NCI-H1105 treated with DMSO at 0.1 percent for 48 hours (cell line): ENCODE measurements at regions not wholly inside any gene's neighbourhood (a gene's known extent, or its start where the extent isn't known, plus 50 kb on each side); places are given as distances from the start of the nearest gene placed in this dataset.
"Not testable (repeated sequence)": the region's sequence is repeated elsewhere in the genome, so short reads cannot be mapped to it uniquely, and the experiment has no call there.

Experiments
- DNase-seq: peaks from one replicate; lab custom pipeline; 2025; lab: John Stamatoyannopoulos, UW

DNA sequence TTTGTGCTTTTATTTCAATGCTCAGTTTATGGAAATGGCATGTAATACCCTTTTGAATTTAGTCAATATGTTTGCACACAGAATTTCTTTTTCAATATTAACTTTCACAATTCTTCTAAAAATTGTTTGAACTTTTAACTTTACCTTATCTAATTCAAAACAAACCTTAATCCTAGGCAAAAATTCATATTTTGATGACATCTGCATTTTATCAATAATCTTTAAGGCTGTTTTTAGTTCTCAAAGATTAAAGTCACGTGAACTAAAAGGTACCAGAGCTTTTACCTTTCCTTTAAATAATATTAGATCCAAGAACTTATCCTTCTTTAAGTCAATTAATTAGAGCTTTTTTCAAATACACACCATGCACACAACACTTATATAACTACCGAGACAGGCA is 218.9 kb upstream of the NCAM2 start:
- no peak for DNase-seq

DNA sequence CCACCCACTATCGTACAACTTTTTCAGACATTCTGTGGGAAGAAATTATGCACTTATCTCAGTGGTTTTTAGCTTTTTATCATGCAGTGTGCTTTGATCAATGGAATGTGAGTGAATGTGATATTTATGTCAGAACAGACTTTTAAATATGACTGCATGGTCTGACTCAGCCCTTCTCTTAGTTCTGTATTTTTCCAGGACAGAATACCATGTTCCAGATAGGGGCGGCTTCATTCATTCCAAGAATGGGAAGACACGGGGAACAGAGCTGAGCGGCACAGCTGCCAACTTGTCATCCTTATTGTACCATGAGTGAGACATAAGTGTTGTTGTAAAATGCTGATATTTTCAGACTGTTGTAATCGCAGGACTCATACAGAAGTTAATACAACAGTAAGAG is 214.6 kb upstream of the NCAM2 start:
- DNase-seq = no peak

DNA sequence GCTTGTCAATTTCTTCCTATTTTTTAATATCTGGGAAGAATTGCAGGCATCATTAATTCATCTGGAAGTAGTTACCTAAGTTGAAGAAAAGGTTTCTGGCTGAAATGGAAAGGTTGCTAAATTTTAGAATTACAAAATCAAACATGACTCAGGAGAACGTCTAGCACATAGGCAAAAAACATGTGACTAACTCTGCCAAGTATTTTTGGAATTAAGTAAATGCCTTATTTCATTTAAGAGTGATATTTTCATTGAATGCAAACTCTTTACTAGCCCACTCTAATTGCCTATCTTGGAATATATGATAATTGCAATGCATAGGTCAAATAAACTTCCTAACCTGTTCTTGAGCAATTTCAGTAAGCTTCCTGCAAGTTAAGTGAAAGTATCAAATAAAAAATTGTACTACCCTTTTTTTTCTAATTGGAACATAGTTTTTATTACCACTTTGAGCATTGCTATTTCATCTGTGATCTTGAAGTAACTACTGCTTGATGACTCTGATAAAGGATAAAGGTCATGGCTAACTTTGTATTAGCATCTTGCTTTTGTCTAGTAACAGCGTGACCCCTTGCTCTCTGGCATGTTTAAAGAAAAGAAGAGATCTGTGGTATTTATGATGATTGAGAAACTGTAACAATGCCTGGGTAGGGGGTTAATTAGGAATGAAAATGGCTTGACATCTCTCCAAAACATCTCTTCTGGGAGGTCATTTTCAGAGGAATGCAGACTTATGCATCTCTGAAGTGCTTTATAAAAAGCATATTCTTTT is 208.3 kb upstream of the NCAM2 start:
- no peak for DNase-seq

DNA sequence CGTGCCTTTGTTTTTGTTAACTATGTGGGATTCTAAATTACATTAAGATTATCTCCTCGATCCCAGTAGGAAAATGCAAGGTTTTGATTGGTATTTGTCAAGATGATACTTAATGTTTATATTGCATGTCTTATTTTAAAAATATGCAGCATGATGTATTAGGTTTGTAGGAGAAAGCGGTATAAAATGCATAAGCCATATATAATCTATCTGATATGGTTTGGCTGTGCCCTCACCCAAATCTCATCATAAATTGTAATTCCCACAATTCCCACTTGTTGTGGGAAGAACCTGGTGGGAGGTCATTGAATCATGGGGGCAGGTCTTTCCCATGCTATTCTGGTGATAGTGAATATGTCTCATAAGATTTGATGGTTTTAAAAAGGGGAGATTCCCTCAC is 198.1 kb upstream of the NCAM2 start:
- DNase-seq = no peak

DNA sequence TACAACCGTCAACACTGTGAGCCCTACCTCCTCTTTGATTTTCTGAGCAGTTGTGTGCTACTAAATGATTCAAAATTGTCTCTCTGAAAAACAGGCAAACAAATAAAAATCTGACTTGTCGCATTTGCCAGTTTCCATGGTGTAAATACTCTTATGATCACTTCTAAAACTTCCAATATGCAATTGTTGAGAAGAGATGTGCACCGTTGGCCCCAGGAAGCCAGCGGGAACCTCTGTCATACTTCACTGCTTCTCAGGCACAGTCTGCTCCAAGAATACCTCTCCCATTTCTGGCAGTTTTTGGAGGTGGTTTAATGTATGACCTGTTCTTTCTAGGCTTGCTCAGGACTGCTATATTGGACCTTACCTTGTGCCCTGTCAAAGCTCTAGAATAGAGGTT is 196.0 kb upstream of the NCAM2 start:
- no peak for DNase-seq

DNA sequence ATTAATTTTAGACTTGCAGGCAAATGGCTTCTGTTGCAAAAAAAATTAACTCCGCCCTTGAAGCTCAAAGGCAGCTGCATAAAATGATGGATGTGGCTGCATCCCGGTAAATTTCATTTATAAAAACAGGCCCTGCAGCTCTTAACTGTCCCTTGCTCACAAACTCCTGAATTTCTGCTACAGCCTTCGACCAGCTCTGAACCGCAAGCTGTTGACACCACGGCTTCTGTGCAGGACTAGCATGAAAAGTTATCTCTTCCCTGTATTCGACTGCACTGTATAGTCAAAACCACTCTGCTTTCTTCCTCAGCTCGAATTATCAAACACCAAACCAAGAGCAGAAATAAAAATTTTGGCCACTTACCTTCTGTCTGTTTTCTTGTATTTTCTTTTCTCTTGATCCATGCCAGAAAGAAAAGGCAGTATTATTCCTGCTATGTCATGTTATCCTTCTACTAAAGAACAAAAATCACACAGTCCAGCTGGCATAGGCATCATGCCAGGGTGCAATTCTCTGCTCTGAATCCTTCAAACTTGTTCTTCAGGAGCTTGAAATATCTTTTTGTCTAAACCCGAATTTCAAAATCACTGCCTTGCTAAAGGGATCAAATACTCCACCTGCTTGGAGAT is 195.5 kb upstream of the NCAM2 start:
- DNase-seq = no peak

DNA sequence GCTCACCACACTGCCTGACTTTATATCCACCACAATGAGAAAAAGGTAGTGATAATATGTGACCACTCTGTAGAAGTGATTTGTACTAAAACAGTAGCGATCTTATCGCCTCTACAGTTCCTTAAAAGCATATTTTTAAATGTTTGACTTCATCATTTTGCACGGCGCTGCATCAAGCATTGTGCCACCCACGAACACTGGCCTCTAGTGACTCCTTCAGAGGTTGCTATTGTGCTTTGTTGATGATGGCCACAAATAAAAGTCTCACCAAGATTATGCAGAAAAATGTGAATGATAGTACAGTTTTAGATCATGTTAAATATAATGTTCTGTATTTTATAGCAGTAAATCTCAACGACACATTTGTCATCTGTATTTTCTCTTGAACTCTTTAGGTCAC is 186.5 kb upstream of the NCAM2 start:
- no peak for DNase-seq

DNA sequence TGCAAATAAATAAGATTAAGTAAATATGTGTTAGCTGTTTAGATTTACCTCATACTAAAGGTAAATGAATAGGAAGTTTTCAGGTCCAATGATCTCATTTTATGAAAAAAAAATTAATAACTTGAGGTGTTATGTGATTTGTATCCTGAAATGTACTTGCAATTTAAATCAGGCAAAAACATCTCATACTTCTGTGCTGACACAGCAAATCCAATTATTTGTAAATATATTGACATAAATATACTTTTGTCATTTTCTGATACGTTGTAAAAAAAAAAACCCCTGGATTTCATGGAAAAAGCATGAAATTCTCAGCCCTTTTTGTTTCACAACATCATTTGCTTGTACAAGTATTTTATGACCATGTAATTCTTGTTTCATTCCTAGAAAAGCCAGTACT is 184.1 kb upstream of the NCAM2 start:
- no peak for DNase-seq

DNA sequence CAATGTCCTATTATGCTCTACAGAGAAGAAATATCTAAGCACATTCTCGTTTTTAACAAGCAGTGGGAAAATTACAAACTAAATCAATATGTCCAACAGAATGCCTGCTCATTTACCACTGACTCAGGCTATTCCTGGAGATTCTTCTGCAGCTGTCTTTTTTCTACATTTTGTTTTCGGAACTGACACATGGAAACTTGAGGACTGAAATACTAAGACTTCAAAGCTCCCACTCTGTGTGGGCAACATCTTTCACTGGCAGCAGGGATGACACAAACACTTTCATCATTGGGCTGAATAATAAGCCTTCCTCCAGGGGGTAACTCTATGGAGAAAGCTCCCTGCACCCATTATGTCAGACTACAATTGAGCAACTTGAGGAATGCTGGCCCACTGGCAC is 175.5 kb upstream of the NCAM2 start:
- no peak for DNase-seq

DNA sequence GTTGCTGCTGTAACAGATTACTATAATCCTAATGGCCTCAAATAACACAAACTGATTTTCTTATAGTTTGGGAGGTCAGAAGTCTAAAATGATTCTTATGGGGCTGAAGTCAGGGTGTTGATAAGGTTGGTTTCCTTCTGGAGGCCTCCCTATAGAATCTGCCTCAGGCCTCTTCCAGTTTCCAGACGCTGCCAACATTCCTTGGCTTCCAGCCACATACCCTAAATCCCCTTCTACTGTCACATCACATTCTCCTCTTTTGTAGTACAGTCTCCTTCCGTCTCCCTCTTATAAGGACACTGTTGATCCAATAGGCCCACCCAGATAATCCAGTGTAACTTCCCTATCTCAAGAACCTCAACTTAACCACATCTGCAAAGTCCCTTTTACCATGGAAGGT is 145.3 kb upstream of the NCAM2 start:
- DNase-seq = no peak

DNA sequence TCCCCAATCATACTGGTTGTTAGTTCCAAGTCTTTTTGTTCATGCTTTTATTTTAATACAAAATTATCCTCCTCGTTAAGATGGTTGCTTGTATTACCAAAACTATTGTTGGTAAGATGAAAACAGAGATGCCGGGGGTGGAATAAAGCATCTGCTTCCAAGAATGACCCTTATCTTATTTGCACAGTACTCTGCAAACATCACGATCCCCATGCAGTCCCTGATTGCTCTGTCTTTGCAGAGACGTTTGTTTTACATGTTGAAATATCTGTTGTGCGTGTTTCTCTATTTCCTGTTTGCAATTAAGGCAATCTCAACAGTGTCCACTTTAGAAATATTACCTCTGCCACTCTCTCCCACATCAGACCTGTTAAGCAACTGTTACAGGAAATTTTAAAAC is 141.3 kb upstream of the NCAM2 start:
- peak; percentile 92 for DNase-seq

DNA sequence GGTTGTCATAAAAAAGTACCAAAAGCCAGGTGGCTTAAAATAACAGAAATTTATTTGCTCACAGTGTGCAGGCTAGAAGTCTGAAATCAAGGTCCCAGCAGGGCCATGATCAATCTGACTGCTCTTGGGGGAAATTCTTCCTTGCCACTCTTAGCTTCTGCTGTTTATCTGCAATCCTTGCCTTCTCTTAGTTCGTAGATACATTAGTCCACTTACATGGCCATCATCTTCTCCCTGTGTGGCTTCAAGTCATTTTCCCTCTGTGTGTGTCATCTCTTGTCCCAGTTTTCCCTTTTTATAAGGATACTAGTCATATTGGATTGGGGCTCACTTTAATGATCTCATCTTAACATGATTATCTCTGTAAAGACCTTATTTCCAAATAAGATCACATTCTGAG is 124.0 kb upstream of the NCAM2 start:
- DNase-seq = no peak

DNA sequence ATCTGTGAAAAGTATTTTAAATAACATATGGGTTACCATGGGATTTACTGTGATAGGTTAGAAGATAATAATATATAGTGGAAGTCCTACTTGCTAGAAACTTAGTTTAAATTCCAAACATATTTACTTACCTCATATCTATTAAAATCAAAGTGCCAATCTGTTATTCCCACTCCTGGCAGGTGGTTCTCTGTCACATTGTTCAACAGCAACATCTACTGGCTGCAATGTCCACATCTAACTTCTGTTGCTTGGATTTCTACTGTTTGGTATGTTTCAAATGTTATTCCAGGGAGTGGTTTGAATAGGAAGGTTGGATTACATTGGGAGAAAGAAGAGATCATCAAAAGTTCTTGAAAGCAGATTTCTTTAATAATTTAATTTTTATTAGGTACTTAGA is 122.5 kb upstream of the NCAM2 start:
- peak; percentile 31 for DNase-seq

DNA sequence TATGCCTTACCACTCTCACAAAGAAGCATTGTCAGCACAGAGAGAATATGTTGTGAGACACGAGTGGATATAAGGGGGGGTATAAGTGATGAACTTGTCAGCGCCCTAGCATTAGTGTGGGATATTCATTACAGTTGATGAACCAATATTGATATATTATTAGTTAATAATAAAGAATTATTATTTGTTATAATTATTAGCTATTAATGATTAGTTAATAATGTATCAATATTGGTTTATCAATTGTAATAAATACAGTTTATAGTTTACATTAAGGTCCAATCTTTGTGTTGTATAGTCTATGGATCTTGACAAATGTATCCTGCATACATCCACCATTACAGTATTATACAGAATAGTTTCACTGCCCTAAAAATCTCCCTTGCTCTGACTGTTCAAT is 120.2 kb upstream of the NCAM2 start:
- no peak for DNase-seq

DNA sequence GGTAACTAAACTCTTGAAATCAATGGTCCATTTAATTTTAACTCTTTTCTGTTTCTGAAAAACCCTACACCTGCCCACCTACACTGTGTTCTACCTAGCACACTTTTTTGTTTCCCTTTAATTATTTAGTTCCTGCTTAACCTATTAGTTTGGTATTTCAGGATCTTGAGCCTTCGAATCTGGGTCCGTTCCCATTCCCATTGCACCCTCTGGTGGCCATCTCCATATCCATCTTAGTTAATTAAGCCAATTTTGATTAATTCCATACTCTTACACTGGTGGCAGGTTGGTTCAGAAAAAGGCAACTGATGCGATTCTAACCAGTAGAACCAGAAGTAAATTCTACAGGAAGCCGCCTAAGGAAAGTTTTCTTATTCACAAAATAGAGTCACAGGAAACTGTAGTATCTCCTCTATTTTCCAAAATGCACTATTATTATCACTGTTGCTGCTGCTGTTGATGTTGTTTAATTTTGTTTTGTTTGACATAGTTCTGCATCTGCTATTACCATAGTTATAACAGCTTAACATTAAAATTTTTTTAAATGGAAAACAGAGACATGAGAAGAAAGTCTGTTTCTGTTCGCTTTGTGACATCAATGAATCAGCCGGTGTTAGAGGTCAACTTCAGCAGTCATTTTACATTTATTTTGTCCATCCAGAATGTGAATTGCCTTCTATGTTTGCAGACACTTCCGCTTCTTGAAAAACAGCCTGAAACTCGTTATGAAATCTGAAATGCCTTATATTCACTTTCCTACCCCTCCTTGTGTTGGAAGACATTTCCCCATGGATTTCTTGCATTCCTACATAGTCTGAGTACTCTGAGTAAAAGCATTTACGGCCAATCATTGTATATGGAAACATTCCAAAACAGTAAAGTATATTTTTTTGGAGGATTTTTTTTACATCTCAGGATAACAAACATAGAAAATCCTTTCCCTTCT is 115.5 kb upstream of the NCAM2 start:
- DNase-seq = peak; percentile 64

DNA sequence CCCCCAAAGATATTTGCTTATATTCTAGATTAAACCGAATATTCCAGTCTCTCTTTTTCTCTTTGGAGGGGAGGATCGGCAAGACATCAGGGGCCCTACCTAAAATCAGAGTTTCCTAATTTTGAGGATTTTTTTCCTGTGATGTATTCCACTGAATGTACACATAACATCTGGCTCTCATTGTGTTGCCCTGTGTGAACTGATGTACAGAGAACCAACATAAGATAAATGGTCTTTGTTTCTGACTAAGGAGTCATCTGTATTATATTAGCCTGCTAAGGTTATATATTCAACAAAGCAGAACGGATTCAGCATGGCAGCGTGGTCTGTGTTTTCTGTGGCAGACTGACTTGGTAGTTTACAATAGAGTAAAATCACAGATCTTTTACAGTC is 114.8 kb upstream of the NCAM2 start:
- DNase-seq = no peak

DNA sequence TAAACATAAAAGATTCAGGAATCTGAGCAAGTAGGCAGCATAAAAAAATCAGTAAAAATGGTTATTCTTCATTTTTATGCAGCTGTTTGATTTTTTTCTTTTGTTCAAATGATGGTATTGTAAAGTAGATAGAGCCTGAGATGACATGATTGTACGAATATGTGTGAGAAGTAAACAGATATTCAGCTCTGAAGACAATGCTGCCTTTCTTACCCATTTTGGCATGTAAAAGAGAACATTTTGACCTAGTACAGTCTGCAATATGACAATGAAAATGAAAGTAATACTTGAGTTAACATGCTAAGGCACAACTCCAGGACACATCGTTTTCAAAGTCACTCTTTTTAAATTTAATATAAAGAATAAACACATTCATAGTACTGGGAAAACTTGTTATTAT is 95.7 kb upstream of the NCAM2 start:
- no peak for DNase-seq

DNA sequence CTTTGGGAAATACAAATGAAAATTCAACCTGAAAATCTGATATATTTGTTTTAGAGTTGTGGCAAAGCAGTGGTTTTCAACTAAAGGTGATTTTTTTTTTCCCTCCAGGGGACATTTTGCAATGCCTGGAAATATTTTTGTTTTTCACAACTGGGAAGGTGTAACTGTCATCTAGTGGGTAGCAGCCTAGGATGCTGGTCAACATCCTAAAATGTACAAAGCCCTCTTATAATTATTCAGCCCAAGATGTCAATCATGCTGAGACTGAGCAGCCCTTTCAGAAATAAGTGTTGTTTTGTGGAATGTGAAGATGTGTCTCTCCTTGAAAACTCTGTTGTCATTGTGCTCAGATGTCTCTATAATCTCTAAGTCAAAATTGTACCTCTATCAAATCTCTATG is 95.2 kb upstream of the NCAM2 start:
- no peak for DNase-seq

DNA sequence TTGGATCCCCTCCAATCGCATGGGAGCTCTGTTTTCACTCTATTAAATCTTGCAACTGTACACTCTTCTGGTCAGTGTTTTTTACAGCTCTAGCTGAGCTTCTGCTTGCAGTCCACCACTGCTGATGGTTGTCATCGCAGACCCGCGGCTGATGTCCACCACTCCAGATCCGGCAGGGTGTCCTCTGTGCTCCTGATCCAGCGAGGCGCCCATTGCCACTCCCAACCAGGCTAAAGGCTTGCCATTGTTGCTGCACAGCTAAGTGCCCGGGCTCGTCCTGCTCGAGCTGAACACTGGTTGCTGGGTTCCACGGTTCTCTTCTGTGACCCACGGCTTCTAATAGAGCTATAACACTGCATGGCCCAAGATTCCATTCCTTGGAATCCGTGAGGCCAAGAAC is 70.7 kb upstream of the NCAM2 start:
- not testable (repeated sequence) for DNase-seq

DNA sequence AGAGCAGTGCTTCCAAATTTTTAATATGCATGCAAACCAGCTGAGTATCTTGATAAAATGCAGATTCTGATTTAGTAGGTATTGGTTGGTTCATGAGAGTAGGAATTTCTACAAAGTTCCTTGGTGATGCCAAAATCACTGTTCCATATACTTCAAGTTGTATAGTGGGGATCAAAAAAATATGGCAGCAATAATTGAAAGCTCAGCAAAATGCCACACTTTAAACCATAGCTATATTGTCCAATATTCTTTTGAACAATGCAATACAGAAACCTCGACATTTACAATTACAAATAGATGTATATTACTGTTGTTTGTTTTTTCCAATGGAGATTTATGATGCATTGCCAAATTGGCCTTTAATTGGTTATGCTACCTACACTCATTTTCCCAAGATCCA is 55.7 kb upstream of the NCAM2 start:
- no peak for DNase-seq

DNA sequence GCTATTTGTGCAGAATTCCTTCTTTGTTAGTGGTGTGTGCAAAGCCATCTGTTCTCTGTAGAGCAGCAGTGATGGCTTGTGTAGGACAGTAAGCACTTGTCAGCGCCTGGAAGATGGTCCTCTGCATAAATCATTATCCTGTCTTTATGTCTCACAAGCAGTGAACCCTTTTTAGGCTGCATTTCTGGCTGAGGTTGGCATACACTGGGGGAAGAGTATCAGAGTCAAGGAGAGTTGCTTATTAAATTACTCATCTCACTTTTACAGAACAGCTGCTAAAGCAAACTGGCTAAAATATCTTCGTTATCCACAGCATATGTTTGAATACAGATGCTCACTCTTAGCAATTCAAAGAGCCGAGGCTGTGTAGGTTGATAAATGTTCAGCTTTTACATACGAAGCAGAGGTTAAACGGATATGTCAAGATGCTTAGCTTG is 54.6 kb upstream of the NCAM2 start:
- DNase-seq = no peak

DNA sequence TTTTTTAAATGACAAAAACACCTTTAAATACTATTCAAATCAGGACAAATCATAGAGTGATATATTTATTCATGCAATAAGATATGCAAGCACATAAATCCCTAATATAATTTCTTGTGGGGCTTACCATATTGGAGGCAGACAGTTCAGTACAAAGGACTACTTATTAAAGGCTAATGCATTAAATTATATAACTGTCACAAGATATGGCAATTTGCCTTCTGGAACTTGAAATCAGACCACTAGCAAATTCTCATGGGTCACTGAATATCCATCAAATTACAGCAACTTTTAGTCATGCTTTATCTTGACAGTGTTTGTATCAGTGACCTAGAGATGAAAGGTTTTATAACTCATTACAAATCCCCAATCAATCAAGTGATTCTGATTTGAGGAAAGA is 54.1 kb upstream of the NCAM2 start:
- no peak for DNase-seq

DNA sequence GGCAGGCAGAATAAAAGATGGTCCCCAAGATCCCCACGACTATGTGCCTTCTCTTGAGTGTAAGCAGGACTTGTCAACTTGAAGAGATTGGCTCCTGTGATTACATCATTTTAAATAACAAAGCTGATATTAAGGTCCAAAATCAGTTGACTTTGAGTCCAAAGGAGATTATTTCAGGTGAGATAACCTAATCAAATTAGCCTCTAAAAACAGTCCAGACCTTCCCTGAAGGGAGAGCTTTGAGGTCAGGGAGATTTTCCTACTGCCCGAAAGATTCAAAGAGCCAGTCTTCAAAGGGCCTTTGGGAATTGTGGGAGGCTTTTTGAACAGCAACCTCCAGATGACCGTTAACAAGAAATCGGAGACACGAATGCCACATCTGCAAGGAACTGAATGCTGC is 51.5 kb upstream of the NCAM2 start:
- no peak for DNase-seq
